HG02623 (cell line): ENCODE measurements at regions not wholly inside any gene's neighbourhood (a gene's known extent, or its start where the extent isn't known, plus 50 kb on each side); places are given as distances from the start of the nearest gene placed in this dataset.
"Not testable (repeated sequence)": the region's sequence is repeated elsewhere in the genome, so short reads cannot be mapped to it uniquely, and the experiment has no call there.

Experiments used
- ATAC-seq: cut with Tn5 transposase; IDR thresholded peaks from one replicate; pipeline ENCODE4 v1.9.1; 2021; ENCODE audit warnings: moderate library complexity; ENCODE audit not compliant: unreplicated experiment

DNA sequence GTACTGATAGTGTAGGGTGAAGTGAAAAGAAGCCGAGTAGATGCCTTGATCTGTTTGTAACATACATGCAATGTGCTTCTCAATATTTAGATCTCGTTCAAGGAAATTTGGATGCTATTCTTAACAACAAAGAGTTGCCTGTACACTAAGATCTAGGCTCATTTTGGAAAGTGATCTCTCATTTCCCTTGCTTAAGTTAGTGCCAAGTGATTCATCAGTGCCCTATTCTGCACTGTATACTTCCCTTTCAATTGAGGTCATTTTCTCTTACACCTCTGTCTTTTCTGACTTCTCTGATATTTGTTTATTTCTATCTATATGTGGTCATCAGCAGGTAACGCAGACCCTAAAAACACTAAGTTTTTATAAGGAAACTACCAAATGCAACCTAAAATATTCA lies 528.6 kb upstream of the PTPRD start:
- no peak for ATAC-seq

DNA sequence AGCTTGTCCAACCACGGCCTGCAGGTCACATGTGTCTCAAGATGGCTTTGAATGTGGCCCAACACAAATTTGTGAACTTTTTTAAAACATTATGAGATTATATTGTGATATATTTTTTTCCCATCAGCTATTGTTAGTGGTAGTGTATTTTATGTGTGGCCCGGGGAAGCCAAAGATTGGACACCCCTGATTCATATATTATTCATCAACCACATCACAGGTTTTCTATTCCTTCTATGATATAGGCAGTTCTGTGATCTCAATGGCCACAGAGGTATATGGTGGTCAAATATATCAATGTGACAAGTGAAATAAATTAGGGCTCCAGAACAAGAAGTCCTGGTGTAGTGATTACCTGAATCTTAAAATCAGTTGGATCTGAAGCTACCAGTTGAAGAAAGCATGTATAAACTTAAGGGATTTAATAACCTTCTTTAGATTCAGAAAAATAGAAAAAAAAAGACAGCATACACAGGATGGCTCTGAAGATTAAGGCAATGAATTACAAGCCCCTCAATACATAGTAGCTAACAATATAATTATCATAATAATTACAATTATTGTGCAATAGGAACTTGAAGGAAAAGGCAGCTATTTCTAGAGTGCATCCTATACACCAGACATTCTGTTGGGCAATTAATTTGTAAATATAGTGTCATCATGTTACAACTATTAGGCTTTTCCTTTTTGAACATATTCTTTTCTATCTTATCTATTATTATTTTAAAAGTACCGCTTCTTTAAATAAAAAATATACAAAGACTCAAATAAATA lies 530.4 kb upstream of the PTPRD start:
- ATAC-seq: no peak

DNA sequence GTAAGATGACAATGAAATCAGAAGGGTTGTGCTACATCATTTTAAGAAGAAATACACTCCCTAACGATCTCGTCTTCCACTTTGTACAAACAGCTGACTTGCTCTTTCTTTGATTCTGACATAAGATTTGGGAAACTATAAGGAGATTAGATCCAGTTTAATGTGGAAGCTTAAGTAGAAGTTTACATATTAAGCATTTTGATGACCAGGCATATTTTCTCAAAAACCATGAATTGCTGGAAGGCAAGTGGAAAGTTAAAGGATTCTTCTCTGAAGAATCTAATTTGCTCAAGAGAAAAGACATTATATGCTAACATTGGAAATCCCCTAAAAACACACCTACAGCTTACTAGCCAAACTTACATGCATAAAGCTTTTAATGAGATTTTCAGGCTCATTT lies 531.9 kb upstream of the PTPRD start:
- ATAC-seq: no peak

DNA sequence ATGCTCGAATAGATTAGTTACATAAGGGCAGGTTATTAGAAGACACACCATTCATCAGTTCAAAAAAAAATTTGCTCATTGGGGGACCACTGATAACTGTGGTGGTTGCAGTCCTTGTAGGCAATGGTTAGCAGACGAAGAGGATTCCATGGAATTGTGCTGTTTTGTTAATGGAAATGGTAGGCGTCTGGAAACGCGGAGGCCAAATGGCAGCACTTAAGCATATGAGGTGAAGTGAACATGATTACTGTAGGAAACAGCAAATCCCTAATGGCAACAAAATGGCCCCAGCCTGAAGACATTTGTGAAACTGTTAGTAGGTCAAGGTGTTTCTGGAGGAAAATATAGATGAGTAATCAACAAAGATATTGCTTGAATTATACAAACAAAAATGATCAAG lies 535.4 kb upstream of the PTPRD start:
- ATAC-seq: no peak

DNA sequence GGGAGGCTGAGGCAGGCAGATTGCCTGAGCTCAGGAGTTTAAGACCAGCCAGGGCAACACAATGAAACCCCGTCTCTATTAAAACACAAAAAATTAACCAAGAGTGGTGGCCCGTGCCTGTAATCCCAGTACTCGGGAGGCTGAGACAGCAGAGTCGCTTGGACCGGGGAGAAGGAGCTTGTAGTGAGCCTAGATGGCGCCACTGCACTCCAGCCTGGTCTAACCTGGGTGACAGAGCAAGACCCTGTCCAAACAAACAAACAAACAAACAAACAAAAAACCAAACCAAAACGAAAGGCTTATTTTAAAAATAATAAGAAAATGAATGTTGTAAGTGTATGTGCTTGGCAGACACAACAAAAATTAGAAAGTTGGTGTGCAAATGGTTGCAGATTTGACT lies 536.3 kb upstream of the PTPRD start:
- ATAC-seq: no peak

DNA sequence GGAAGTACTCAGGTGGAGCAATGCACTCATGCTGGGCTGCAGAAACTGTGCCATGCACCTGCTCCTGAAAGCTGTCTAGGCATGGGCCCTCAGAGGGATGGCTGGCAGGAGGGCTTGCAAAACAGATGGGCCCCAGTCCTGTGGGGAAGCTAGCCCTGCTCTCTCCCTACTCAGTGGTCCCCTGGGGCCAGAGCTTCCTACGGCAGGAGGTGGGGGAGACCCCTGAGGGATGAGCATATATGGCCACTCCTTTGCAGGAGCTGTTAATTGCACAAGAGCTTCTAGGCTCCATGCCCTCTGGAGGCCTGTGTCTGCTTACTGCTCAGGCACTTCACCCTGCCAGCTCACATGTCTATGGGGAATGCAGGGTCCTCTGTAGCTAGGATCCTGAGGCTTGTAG lies 545.3 kb upstream of the PTPRD start:
- ATAC-seq: no peak

DNA sequence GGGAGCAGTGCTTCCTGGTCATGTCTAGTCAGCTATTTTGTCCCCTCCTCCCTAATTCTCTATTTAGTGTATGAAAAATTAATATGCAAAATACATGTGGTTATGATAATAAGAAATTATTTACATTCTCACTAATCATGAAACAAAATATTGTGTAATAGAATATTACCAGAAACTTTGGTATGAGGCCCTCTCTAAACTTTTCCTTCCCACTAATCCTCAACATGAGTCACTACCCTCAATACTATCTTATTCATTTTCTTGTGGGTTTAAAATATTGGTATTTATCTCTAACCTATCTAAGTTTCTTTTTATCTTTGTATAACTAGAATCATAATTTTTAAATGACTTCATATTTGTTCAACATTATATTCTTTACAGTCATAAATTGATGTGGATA lies 545.9 kb upstream of the PTPRD start:
- ATAC-seq: no peak

DNA sequence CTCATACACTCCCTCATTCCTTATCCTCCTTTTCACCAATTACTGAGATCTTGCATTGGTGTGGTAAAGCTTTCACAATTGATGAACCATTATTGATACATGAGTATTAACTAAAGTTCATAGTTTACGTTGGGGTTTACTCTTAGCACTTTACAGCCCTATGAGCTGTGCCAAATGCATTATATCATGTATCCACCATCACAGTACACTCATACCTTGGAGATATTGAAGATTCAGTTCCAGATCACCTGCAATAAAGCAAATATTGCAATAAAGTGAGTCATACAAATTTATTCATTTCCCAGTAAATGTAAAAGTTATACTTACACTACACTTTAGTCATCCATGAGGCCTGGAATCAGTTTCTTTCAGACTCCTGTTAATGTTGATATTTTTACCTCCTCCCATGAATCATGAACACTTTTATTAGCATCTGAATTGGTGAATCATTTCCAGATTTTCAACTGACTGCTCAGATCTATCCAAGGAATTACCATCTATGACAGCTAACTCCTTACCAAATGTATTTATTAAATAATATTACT lies 546.6 kb upstream of the PTPRD start:
- ATAC-seq: no peak

DNA sequence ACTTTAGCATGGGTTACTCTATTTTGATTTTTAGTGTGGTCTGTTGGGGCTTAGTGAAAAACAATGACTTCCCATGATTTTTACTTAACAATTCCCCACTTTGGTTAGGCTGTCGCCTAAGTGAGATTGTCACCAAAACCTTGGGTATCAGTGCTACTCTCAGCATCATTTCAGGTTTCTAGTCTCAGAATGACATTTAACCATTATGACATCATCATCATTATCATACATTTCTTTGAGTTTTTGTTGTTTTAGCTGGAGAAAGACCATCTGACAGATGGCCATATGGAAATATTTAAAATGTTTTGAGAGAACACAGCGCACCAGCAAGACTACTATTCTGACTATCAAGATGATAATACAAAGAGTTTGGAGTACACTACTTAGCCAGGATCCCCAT lies 551.0 kb upstream of the PTPRD start:
- no peak for ATAC-seq

DNA sequence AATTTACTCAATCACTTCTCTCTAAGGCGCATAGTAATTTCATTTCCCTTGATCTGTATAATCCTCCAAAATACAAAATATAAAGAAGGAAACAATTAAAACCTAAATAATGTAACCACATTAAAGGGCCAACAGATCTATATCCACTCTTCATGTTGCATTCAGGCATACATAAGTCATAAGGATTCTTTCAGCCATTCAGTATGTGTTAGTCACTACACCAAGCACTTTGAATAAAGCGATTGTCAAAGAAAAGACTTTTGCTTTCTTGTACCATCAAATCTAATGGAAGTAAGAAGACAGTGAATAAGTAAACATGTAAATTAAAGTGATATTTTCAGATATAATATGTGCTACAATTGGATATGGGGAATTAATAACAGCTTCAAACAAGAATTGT lies 569.2 kb upstream of the PTPRD start:
- no peak for ATAC-seq

DNA sequence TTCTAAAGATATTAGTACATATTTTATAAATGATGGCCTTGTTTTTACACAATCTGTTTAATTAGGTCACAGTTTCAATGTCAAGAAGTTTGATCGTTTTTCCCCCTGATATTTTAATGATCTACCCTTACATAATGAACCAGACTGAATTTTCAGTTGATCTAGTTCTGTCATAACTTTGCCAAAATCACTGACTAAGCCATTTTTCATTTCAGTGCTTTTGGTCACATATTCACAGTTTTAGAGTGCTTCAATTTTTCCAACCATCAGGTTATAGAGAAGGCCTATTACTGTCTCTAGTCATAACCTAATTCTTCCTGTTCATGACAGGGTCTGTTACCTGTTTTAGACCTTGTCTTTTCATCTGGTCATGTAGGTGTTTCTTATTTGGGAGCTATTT lies 577.9 kb upstream of the PTPRD start:
- no peak for ATAC-seq

DNA sequence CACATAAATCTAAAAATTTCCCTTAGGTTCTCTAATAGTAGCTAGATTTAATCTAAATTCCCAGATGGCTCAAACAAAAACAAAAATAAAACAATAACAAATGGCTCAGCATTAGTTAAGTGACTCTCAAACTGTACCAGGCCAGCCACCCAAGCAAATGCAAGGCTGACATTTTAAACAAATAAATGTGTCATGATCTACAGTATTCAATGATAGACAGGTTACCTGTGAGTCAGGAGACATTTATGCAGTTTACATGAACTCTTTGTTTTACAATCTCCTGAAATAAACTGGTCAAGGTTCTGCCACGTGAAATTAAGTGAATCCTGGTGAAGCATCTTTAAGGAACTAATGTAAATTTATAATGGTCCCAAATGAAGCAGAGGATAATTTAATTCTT lies 580.2 kb upstream of the PTPRD start:
- no peak for ATAC-seq

DNA sequence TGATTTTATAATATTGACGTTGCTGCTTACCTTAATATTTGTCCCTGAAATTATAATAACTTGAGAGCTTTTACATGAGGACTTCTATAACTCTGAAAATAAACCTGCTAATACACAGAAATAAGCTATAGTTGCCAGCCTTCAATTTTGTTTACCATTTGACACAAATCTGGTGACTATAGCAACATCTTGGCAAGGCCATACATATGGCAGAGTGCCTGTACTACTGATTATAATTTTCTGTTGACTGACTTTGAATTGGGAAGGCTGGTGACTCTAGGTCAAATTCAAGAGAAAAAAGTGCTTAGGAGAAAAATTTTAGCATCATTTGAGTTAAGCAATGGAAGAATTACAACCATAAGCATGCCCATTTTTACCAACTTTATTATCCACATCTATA lies 581.4 kb upstream of the PTPRD start:
- no peak for ATAC-seq

DNA sequence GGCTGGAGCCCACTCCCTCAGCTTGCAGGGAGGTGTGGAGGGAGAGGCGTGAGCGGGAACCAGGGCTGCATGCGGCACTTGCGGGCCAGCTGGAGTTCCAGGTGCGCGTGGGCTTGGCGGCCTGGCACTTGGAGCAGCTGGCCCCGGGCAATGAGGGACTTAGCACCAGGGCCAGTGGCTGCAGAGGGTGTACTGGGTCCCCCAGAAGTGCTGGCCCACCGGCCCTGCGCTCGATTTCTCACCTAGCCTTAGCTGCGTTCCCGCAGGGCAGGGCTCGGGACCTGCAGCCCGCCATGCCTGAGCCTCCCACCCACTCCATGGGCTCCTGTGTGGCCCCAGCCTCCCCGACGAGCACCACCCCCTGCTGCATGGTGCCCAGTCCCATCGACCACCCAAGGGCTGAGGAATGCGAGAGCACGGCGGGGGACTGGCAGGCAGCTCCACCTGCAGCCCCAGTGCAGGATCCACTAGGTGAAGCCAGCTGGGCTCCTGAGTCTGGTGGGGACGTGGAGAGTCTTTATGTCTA lies 584.1 kb upstream of the PTPRD start:
- ATAC-seq: not testable (repeated sequence)

DNA sequence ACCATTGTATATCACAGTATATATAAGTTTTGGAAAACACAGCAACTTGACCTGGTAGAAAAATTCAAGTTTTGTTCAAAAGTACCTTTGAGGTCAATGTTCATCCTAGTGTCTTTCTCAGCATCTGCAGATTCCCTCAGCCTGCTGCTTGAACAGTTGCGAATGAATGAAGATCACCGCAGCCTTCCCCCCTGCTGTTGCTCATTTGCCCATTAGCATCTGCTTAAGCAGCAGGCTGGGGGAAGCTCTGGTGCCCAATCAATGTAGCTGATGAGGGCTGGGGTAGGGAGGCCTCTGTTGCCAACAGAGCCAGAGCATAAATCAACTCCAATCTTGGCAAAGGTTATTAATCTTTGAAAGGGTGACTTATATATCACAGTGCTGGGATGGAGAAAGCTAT lies 586.5 kb upstream of the PTPRD start:
- no peak for ATAC-seq

DNA sequence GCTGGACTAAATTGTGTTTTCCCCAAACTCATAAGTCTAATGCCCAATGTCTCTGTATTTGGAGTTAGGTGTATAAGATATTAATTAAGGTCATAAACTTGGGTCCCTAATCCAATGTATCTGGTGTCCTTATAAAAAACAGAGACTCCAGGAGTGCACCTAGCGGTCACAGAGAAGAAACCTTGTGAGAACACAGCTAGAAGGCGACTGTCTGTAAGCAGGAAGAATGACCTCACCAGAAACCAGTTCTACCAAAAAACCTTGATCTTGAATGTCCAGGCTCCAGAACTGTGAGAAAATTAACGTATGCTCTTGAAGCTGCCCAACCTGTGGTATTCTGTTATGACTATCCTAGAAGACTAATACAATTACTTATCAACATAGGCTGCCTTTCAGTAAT lies 591.7 kb upstream of the PTPRD start:
- ATAC-seq: no peak

DNA sequence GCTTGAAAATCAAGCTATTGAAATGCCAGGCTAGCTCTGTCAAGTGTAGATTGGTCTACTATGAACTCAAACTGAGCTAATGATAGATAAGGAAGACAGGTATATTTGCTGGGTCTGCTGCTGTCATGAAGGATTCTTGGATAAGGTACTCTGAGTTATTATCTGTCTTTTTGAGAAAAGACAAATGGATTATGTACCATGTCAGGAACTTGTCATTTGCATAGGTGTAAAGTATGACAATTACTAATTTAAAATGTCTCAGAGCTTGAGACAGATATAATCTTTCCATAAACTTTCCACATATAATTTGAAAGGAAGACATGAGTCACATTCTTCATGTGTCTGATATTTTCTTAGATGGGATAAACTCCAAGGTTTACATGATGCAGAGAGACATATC lies 594.1 kb upstream of the PTPRD start:
- no peak for ATAC-seq

DNA sequence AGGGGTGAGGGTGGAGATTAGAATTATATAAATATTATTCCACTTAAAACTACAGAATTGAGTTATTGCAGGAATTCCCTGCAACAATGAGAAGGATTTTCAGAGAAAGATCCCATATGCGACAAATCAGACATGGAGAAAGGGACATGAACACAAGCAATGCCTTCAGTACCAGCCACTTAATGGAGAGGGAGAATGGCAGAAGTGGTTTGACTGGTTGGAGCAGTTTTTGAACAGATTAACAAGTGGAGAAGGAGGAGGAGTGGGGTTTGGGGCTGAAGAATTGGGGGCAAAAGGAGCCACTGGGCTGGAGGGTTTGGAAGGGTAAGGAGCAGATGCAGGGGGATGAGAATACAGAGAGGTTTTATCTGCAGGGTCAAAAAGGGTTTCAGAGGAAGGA lies 620.9 kb upstream of the PTPRD start:
- ATAC-seq: no peak

DNA sequence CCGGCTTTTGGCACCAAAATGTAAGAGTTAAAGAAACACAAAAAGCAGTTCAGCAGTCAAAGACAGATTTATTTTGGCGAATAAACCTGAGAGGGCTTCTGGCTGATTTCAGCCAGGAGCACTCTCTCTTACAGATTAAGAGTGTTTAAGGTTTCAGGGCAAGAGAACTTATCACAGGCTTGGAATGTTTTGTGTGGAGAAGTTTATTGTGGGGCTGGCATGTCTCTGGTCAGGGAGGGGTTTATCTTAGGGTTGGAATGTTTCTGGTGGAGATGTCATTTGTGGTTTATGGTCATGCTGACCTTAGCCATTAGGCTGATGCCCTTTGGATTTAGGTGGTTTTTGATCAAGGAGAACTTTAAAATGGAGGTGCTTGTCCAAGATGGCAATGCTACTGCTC lies 622.3 kb upstream of the PTPRD start:
- ATAC-seq: no peak

DNA sequence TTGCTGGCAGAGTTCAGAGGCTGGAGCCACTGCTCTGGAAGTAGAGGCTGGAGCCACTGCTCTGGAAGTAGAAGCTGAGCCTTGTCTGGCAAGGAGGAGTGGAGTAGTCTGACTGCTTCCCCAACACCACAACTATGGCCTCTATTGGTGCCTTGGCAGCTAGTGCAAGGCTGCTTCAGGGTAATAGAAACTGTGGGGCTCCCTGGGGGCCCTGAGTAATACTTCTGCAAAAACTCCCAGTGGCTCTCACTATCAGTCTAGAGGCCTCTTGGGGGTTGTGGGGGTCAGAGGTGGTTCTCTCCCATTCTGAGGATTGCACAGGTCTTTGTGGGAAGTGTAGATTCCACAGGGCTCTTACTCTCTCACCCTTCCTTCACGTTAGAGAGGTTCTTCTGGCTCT lies 629.0 kb upstream of the PTPRD start:
- no peak for ATAC-seq

DNA sequence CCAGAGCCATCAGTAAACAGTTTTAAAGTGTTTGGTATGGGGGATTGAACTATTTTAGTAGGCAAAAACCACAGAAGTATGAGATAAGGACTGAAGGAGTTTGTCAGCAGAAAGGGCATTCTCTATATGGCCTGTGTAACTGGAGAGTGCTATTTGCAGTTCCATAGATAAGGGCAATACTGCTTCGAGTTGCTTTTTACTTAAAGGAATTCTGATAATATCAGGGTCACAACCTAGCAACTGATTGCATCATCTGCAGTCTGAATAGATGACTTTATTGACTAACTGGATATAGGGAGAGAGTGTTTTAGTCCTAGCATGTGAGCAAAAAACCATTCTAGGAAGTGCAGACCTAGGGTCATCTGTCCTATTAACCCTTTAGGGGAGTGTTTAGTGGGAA lies 645.2 kb upstream of the PTPRD start:
- ATAC-seq: no peak

DNA sequence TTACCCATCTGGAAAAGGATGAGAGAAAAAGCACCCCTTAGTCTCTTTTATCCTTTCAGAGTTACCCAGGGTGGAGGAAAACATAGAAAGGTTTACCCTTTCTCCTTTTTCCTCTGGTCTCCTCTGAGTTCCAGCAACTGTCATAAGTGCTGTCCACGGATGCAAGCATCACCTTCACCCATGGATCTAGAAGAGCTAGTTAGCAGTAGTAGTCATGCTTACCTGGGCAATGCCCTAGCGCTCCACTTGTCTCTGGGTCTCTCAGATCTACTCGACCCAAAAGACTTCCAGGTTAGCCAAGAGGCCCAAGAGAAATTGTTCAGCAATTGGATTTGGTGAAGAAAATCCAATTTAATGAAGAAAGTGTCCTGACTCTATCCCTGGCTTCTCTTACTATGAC lies 656.2 kb upstream of the PTPRD start:
- no peak for ATAC-seq

DNA sequence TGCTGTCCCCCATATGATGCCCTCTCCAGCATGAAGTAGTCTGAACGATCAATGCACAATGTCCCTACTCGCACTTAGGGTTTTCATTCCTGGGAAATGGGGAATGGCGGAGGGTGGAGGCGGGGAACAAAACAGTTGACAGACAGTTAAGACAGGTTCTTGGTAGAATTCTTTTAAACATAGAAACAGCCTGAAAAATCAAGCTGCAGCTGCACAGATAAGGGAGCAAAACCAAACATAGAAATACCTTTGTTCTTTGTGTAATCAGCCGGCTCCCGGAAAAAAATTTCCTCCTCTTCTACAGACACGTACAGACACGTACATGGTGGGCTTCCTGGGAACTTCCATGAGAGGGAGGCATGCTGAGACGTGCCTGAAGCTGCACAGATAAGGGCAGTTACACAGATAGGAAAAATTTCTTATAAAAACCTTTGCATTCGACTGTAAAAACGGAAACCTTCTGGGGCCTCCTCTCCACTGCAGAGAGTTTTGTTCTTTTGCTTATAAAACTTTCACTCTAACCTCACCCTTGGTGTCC lies 662.4 kb upstream of the PTPRD start:
- no peak for ATAC-seq
